ENCODE measurements at regions not wholly inside any gene's neighbourhood (a gene's known extent, or its start where the extent isn't known, plus 50 kb on each side); places are given as distances from the start of the nearest gene placed in this dataset.

GRCh38 chr19:34309368-34310138 lies 55.2 kb downstream of the GARRE1 start:
- in situ Hi-C loops (cut with MboI): no loop called here
- Histone ChIP-seq H2AFZ (no peak overlapping the region), H4K20me1 (ENCODE audit: insufficient read depth) (no peaks in the 10 kb centered on the region), H3K9me3 (ENCODE audit: low read depth) (no peaks in the 10 kb centered on the region), H3F3A (ENCODE audit: insufficient read depth) (peaks cover 25% of the 10 kb centered on the region; the same call in 1 of the 2 replicates), H3K27ac (no peak overlapping the region), H3K79me2 (ENCODE audit: insufficient read depth) (peaks cover 67% of the 10 kb centered on the region), H3K36me3 (ENCODE audit: low read depth) (no peaks in the 10 kb centered on the region; the same call in 1 of the 2 replicates), H3K4me1 (ENCODE audit: insufficient read depth) (peaks cover 30% of the 10 kb centered on the region), H3K9me2 (ENCODE audit: insufficient read depth) (no peaks in the 10 kb centered on the region), H3K27me3 (replicated peaks; ENCODE audit: insufficient read depth) (no peaks in the 10 kb centered on the region), H3K9ac (no peak overlapping the region), H3K4me3 (no peak overlapping the region), H3K4me2 (ENCODE audit: unreplicated experiment) (no peak overlapping the region)
- WGBS, 2 experiments (ENCODE audit: low coverage in 1 of 2, low lambda C conversion rate in 2 of 2, missing lambda C conversion rate in 2 of 2): 90 to 91% methylated on average over 6 of the region's 6 CpGs
- DNase-seq: no peak
- no peak for TF ChIP-seq EZH2 (IDR thresholded peaks at IDR 0.05; ENCODE audit: insufficient read depth, poor library complexity, severe bottlenecking)
- TF ChIP-seq EZH2phosphoT487 (IDR thresholded peaks at IDR 0.05; ENCODE audit: insufficient read depth, low read depth): no peak

- in situ Hi-C loops (cut with MboI): no loop called here
- DNase-seq: no peak
- Histone ChIP-seq H3K4me2 (ENCODE audit: unreplicated experiment) (no peak overlapping the region), H3K9me2 (ENCODE audit: insufficient read depth) (no peaks in the 10 kb centered on the region), H3K36me3 (ENCODE audit: low read depth) (no peaks in the 10 kb centered on the region), H2AFZ (no peak overlapping the region), H3K9ac (no peak overlapping the region), H3K27me3 (replicated peaks; ENCODE audit: insufficient read depth) (no peaks in the 10 kb centered on the region), H3F3A (ENCODE audit: insufficient read depth) (peaks cover 25% of the 10 kb centered on the region; the same call in 1 of the 2 replicates), H3K79me2 (ENCODE audit: insufficient read depth) (peaks cover 76% of the 10 kb centered on the region), H3K4me3 (no peak overlapping the region), H4K20me1 (ENCODE audit: insufficient read depth) (no peaks in the 10 kb centered on the region), H3K4me1 (ENCODE audit: insufficient read depth) (peaks cover 34% of the 10 kb centered on the region), H3K9me3 (ENCODE audit: low read depth) (no peaks in the 10 kb centered on the region), H3K27ac (no peak overlapping the region)
- 98 to 99% methylated on average over 6 of the region's 6 CpGs for WGBS, 2 experiments (ENCODE audit: low coverage in 1 of 2, low lambda C conversion rate in 2 of 2, missing lambda C conversion rate in 2 of 2)
- TF ChIP-seq EZH2 (IDR thresholded peaks at IDR 0.05; ENCODE audit: insufficient read depth, poor library complexity, severe bottlenecking): no peak
- no peak for TF ChIP-seq EZH2phosphoT487 (IDR thresholded peaks at IDR 0.05; ENCODE audit: insufficient read depth, low read depth)
These were observed 54.5 kb upstream of the GPI start for GRCh38 chr19:34310494-34310981.

DNA sequence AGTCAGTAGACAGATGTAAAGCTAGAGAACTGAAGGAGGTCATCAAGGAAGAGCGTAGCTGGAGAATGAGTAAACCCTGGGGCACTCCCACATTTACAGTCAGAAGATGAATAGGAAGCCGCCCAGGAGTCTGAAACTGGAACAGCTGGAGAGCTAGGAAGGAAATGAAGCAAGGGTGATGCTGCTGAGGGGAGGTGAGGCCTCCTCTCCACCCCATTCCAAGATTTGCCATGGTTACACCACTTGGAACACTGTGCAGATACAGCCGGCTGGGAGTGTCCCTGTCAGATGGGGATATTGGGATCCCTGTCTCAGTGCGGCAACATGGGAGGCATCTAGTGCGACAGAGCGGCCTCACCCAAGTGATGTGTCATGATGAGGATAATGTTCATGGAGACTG lies 51.8 kb upstream of the GPI start:
- DNase-seq: peak; percentile 81
- Histone ChIP-seq H2AFZ (no peak overlapping the region), H3K27ac (peak overlapping the region; percentile 53), H3K4me1 (ENCODE audit: insufficient read depth) (peaks cover 57% of the 10 kb centered on the region), H3K9me2 (ENCODE audit: insufficient read depth) (no peaks in the 10 kb centered on the region), H3K9ac (no peak overlapping the region), H4K20me1 (ENCODE audit: insufficient read depth) (no peaks in the 10 kb centered on the region), H3K4me2 (ENCODE audit: unreplicated experiment) (peak overlapping the region; percentile 34), H3K36me3 (ENCODE audit: low read depth) (no peaks in the 10 kb centered on the region), H3K4me3 (no peak overlapping the region), H3K27me3 (replicated peaks; ENCODE audit: insufficient read depth) (no peaks in the 10 kb centered on the region), H3F3A (ENCODE audit: insufficient read depth) (peaks cover 41% of the 10 kb centered on the region), H3K79me2 (ENCODE audit: insufficient read depth) (peaks cover 77% of the 10 kb centered on the region), H3K9me3 (ENCODE audit: low read depth) (no peaks in the 10 kb centered on the region)
- TF ChIP-seq EZH2 (IDR thresholded peaks at IDR 0.05; ENCODE audit: insufficient read depth, poor library complexity, severe bottlenecking) (no peak), EZH2phosphoT487 (IDR thresholded peaks at IDR 0.05; ENCODE audit: insufficient read depth, low read depth) (no peak)
- 74 to 78% methylated on average over 6 of the region's 6 CpGs for whole genome bisulfite sequencing, 2 experiments (ENCODE audit: low coverage in 1 of 2, low lambda C conversion rate in 2 of 2, missing lambda C conversion rate in 2 of 2)
- in situ Hi-C loops (cut with MboI): no loop called here

DNA sequence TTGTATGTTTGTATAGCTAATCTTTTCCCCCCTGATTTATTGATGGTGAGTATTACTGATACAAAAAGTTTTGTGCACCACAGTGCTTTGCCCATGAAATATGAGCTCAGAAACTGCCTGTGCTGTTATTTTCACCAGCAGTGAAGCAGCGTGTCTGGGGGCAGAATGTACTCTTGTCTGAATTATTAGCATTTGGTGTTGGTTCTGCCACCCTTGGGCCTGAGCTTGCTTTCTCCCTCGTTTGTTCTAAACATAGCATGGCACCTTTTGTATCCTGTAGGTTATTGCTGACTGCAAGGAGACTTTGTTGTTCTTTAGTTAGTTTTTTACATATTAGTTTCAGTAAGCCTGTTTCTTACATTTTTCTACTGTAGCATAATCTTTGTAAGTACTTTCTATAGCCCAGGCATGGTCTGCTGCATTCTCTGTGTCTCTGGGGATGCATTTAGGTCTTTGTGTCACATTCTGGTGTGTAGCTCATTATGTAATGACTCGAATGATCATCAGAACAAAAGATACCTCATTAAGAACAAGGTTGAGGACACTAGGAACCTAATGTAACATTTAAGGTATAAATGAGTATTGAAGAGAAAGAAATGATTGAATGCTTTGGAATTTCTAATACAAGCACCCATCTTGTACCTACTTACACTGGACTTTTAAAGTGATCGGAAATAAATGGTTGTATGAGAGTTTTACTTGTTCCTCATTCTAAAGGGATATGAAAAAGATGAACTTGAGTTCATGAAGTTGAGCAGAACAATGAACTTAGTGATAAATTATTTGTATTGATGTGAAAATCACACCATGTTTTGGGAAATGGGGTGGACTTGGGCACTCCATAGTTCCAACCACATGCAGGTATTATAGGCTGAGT lies 50.3 kb upstream of the GPI start:
- DNase-seq: no peak
- Histone ChIP-seq H3K9ac (no peak overlapping the region), H3K9me2 (ENCODE audit: insufficient read depth) (no peaks in the 10 kb centered on the region), H3K4me1 (ENCODE audit: insufficient read depth) (peaks cover 53% of the 10 kb centered on the region), H3K36me3 (ENCODE audit: low read depth) (no peaks in the 10 kb centered on the region), H3K79me2 (ENCODE audit: insufficient read depth) (peaks cover 63% of the 10 kb centered on the region), H3F3A (ENCODE audit: insufficient read depth) (peaks cover 39% of the 10 kb centered on the region), H2AFZ (no peak overlapping the region), H3K4me2 (ENCODE audit: unreplicated experiment) (no peak overlapping the region), H3K27me3 (replicated peaks; ENCODE audit: insufficient read depth) (no peaks in the 10 kb centered on the region), H3K27ac (no peak overlapping the region), H4K20me1 (ENCODE audit: insufficient read depth) (no peaks in the 10 kb centered on the region), H3K4me3 (no peak overlapping the region), H3K9me3 (ENCODE audit: low read depth) (no peaks in the 10 kb centered on the region)
- TF ChIP-seq EZH2 (IDR thresholded peaks at IDR 0.05; ENCODE audit: insufficient read depth, poor library complexity, severe bottlenecking) (no peak), EZH2phosphoT487 (IDR thresholded peaks at IDR 0.05; ENCODE audit: insufficient read depth, low read depth) (no peak)
- WGBS, 2 experiments (ENCODE audit: low coverage in 1 of 2, low lambda C conversion rate in 2 of 2, missing lambda C conversion rate in 2 of 2): 82% methylated on average over 4 of the region's 4 CpGs
- in situ Hi-C loops (cut with MboI): no loop called here

Data from GM23248 (cell line).